Calu3 (cell line): ENCODE measurements at regions not wholly inside any gene's neighbourhood (a gene's known extent, or its start where the extent isn't known, plus 50 kb on each side); places are given as distances from the start of the nearest gene placed in this dataset.

Experiments
- BruUV-seq: library from RNA; stranded (reverse); fragments of 400-500 nt; replicated peaks from 2 replicates; lab custom pipeline; 2021; lab: Mats Ljungman, UMichigan
- CTCF ChIA-PET: fragments of 300-600 bp; sonication (Branson Sonifier 250); formaldehyde crosslinking; loops from one replicate; lab custom pipeline; 2022; ENCODE audit warnings: antibody characterized with exemption; lab: Charles Lee
- DNase-seq: peaks from one replicate; pipeline ENCODE4 v3.0.0; 2022
- H3K27ac Mint-ChIP-seq: one replicate; pipeline ENCODE4 v1.8.0; 2022; ENCODE audit warnings: mixed read lengths; ENCODE audit not compliant: unreplicated experiment
- H3K27me3 Mint-ChIP-seq: one replicate; pipeline ENCODE4 v1.8.0; 2022; ENCODE audit warnings: mixed read lengths; ENCODE audit not compliant: unreplicated experiment
- H3K36me3 Mint-ChIP-seq: one replicate; pipeline ENCODE4 v1.8.0; 2022; ENCODE audit warnings: mild to moderate bottlenecking, moderate library complexity, mixed read lengths; ENCODE audit not compliant: insufficient read depth, unreplicated experiment
- H3K4me1 Mint-ChIP-seq: one replicate; pipeline ENCODE4 v1.8.0; 2022; ENCODE audit warnings: mild to moderate bottlenecking, low read depth, mixed read lengths; ENCODE audit not compliant: unreplicated experiment
- H3K4me3 Mint-ChIP-seq: one replicate; pipeline ENCODE4 v1.8.0; 2022; ENCODE audit warnings: mild to moderate bottlenecking, low read depth, moderate library complexity, mixed read lengths; ENCODE audit not compliant: unreplicated experiment
- H3K9me3 Mint-ChIP-seq: one replicate; pipeline ENCODE4 v1.8.0; 2022; ENCODE audit warnings: low read depth, mixed read lengths; ENCODE audit not compliant: unreplicated experiment
- intact Hi-C: fragments of 100-400 bp; cut with micrococcal nuclease; formaldehyde crosslinking; loops from one replicate; pipeline ENCODE4 v1.10.0; 2022; ENCODE audit not compliant: unreplicated experiment
- TF ChIP-seq, protein P1 (sequence below): fragments of 200-600 bp; IDR thresholded peaks from one replicate; pipeline ENCODE4 v1.8.0; 2022; ENCODE audit warnings: antibody characterized with exemption; ENCODE audit not compliant: unreplicated experiment

GRCh38 chr2:155651851-155652250 is 680.7 kb downstream of the NR4A2 start:
- Mint-ChIP-seq H3K27ac (no peak overlapping the region), H3K4me3 (no peak overlapping the region), H3K36me3 (no peaks in the 10 kb centered on the region), H3K27me3 (no peaks in the 10 kb centered on the region), H3K9me3 (no peaks in the 10 kb centered on the region), H3K4me1 (no peaks in the 10 kb centered on the region)
- CTCF ChIA-PET = no interaction called here
- TF ChIP-seq, protein P1, sequence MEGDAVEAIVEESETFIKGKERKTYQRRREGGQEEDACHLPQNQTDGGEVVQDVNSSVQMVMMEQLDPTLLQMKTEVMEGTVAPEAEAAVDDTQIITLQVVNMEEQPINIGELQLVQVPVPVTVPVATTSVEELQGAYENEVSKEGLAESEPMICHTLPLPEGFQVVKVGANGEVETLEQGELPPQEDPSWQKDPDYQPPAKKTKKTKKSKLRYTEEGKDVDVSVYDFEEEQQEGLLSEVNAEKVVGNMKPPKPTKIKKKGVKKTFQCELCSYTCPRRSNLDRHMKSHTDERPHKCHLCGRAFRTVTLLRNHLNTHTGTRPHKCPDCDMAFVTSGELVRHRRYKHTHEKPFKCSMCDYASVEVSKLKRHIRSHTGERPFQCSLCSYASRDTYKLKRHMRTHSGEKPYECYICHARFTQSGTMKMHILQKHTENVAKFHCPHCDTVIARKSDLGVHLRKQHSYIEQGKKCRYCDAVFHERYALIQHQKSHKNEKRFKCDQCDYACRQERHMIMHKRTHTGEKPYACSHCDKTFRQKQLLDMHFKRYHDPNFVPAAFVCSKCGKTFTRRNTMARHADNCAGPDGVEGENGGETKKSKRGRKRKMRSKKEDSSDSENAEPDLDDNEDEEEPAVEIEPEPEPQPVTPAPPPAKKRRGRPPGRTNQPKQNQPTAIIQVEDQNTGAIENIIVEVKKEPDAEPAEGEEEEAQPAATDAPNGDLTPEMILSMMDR = no peak
- intact Hi-C loops = no loop called here
- no TSS peak for BruUV-seq
- no peak for DNase-seq

DNA sequence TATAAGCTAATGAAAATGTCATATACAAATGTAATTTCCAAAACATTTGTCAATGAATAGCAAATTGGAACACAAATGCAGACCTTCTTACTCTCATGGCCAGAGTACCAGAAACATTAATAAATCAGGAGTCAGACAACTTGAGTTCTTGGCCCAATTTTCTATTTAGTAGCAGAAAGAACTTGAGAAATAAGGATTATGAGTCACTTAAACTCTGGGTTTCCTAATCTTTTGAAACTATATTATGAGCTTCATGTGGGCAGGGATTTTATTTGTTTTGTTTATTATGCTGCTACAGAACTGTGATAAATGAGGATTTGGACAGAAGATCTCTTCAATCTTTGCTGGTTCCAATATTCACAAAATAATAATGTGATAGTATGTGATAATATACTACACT is 686.7 kb downstream of the NR4A2 start:
- Mint-ChIP-seq H3K4me3 (no peak overlapping the region), H3K4me1 (no peaks in the 10 kb centered on the region), H3K27ac (no peak overlapping the region), H3K9me3 (no peaks in the 10 kb centered on the region), H3K36me3 (no peaks in the 10 kb centered on the region), H3K27me3 (no peaks in the 10 kb centered on the region)
- BruUV-seq = no TSS peak
- intact Hi-C loops = no loop called here
- CTCF ChIA-PET = interaction anchor here (0.6 kb wide), 1 partner anchor 88 kb away, joined by 4 read pairs; no protein-coding TSS in a partner anchor
- DNase-seq = no peak
- TF ChIP-seq, protein P1 = no peak

DNA sequence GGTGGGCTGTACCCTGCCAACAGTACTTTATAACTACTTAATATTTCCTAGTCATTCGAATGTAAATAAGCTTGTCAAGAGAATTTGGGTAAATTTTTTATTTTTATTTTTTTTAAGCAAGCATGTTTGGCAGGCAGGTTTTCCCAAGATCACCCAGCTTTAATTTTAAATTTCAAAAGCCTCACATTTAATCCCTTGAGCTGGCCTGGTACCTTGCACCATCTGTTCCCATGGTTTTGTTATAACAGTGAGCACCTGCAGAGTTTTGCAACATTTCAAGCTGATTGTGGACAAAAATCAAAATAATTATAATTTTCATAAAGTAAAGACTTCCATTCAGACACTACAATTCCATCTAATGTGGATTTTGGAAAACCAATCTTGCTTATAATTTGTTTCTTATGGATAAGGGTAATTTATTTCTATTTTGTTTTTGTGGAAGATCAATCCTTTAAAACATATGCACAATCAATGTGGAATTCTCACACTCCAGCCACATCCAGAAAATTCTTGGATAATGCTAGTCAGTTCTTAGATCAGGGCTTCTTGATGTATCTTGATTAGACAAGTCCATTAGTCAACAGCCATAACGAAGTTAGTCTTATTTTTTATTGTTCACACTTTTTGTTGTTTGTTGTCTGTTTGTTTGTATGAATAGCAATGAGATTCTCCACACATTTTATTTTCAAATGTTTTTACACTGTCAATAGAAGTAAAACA is 689.3 kb downstream of the NR4A2 start:
- CTCF ChIA-PET = no interaction called here
- BruUV-seq = no TSS peak

DNA sequence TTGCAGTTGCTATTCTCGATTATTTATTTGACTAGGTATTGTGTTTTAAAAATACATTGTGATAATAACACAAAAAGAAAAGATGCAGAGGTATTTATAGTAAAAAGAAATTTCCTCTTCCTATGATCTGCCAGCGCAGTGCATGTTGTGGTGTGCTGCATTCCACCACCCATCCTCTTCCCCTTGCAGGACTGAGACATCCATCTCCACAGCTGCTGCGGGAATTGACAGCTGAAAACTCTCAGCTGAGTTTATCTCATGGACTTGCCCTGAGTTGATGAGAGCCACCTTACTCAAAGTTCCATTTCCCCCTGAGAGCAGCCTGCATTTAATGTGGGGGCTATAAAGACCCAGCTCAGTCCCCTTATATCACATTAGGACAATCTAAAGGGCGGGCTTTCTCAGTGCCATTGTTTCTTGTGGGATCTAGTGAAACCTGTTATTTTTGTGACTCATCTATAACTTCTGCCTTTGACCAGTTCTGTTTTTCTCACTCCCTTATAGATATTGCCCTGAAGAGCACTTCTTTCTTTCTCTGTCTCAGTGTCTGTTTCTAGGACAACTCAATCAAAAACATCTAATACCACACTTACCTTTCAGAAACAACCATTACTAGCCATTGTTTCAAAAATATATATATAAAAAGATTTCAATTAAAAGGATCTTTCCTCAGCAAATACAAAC is 698.5 kb downstream of the NR4A2 start:
- H3K36me3 Mint-ChIP-seq = no peaks in the 10 kb centered on the region
- TF ChIP-seq, protein P1 = no peak
- no TSS peak for BruUV-seq
- intact Hi-C loops = no loop called here
- H3K27me3 Mint-ChIP-seq = no peaks in the 10 kb centered on the region
- H3K4me1 Mint-ChIP-seq = no peaks in the 10 kb centered on the region
- DNase-seq = no peak
- no peak overlapping the region for H3K4me3 Mint-ChIP-seq
- no peak overlapping the region for H3K27ac Mint-ChIP-seq
- CTCF ChIA-PET = no interaction called here
- peaks cover 3% of the 10 kb centered on the region for H3K9me3 Mint-ChIP-seq

More for the DNA sequence above, 689.3 kb downstream of the NR4A2 start:
- H3K27me3 Mint-ChIP-seq = no peaks in the 10 kb centered on the region
- no peaks in the 10 kb centered on the region for H3K4me1 Mint-ChIP-seq
- no peak overlapping the region for H3K4me3 Mint-ChIP-seq
- H3K27ac Mint-ChIP-seq = no peak overlapping the region
- TF ChIP-seq, protein P1 = no peak
- H3K36me3 Mint-ChIP-seq = no peaks in the 10 kb centered on the region
- intact Hi-C loops = no loop called here
- no peak for DNase-seq
- H3K9me3 Mint-ChIP-seq = no peaks in the 10 kb centered on the region
